Loucy (cell line): ENCODE measurements at regions not wholly inside any gene's neighbourhood (a gene's known extent, or its start where the extent isn't known, plus 50 kb on each side); places are given as distances from the start of the nearest gene placed in this dataset.

ENCODE experiments used
- EZH2phosphoT487 ChIP-seq: fragments of 200-600 bp; IDR thresholded peaks from 2 replicates; pipeline ENCODE4 v1.6.1; 2018; ENCODE audit warnings: antibody characterized with exemption, mild to moderate bottlenecking, moderate library complexity, borderline replicate concordance
- TF ChIP-seq, protein P1 (sequence below): fragments of 200-600 bp; sonication (generic); conservative IDR thresholded peaks from 2 replicates; pipeline ENCODE4 v1.5.1; 2014; ENCODE audit warnings: mild to moderate bottlenecking, antibody characterized with exemption, low read length

DNA sequence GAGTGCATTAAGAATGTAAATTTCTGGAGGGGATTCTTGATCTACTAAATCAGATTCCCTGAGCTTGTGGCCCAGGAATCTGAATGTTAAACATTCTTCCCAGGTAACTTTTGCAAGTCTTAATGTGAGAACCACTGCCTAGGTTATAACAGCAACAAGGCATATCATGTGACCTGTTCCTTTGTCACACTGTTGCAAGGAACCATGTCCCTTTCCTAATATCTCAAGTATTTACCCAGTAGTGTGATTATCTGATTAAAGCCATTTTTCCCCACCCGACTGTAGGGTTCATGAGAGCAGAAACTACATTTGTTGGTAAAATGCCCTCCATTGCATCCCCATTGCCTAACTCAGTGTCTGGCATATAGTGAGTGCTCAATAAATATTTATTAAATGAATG is 112.9 kb upstream of the ATP1A1 start:
- TF ChIP-seq, protein P1, sequence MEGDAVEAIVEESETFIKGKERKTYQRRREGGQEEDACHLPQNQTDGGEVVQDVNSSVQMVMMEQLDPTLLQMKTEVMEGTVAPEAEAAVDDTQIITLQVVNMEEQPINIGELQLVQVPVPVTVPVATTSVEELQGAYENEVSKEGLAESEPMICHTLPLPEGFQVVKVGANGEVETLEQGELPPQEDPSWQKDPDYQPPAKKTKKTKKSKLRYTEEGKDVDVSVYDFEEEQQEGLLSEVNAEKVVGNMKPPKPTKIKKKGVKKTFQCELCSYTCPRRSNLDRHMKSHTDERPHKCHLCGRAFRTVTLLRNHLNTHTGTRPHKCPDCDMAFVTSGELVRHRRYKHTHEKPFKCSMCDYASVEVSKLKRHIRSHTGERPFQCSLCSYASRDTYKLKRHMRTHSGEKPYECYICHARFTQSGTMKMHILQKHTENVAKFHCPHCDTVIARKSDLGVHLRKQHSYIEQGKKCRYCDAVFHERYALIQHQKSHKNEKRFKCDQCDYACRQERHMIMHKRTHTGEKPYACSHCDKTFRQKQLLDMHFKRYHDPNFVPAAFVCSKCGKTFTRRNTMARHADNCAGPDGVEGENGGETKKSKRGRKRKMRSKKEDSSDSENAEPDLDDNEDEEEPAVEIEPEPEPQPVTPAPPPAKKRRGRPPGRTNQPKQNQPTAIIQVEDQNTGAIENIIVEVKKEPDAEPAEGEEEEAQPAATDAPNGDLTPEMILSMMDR = no peak
- no peak for TF ChIP-seq EZH2phosphoT487
